DOHH2 (cell line): ENCODE measurements at regions not wholly inside any gene's neighbourhood (a gene's known extent, or its start where the extent isn't known, plus 50 kb on each side); places are given as distances from the start of the nearest gene placed in this dataset.

Experiments
- H3F3A ChIP-seq: fragments of 200-600 bp; sonication (generic), shearing (Covaris generic); 2 replicates; pipeline ENCODE4 v1.6.0; 2016; ENCODE audit warnings: antibody characterized with exemption, mild to moderate bottlenecking; ENCODE audit not compliant: control insufficient read depth, insufficient read depth
- H3K27ac ChIP-seq: fragments of 200-600 bp; sonication (generic); 2 replicates; pipeline ENCODE4 v1.5.1; 2014; ENCODE audit warnings: low read depth, mild to moderate bottlenecking, low read length, moderate library complexity
- H3K27me3 ChIP-seq: fragments of 200-600 bp; sonication (generic); 2 replicates; pipeline ENCODE4 v1.6.1; 2014; ENCODE audit warnings: mild to moderate bottlenecking, low read length, mixed read lengths; ENCODE audit not compliant: control insufficient read depth
- H3K36me3 ChIP-seq: fragments of 200-600 bp; sonication (generic); 2 replicates; pipeline ENCODE4 v1.6.1; 2014; ENCODE audit warnings: mild to moderate bottlenecking, low read length, moderate library complexity, mixed read lengths; ENCODE audit not compliant: control insufficient read depth
- H3K4me1 ChIP-seq: fragments of 200-600 bp; sonication (generic); 2 replicates; pipeline ENCODE4 v1.6.1; 2014; ENCODE audit warnings: mild to moderate bottlenecking, low read length, mixed read lengths; ENCODE audit not compliant: control insufficient read depth
- H3K4me2 ChIP-seq: fragments of 200-600 bp; sonication (generic); 2 replicates; pipeline ENCODE4 v1.6.0; 2014; ENCODE audit warnings: mild to moderate bottlenecking, low read length, moderate library complexity
- H3K4me3 ChIP-seq: fragments of 200-600 bp; sonication (generic); 2 replicates; pipeline ENCODE4 v1.5.1; 2014; ENCODE audit warnings: mild to moderate bottlenecking, low read length, mixed read lengths
- H3K79me2 ChIP-seq: fragments of 200-600 bp; sonication (generic); 2 replicates; pipeline ENCODE4 v1.6.1; 2014; ENCODE audit warnings: mild to moderate bottlenecking, low read length, mixed read lengths; ENCODE audit not compliant: control insufficient read depth
- H3K9me2 ChIP-seq: fragments of 200-600 bp; sonication (generic); replicated peaks from 2 replicates; pipeline ENCODE4 v1.6.1; 2014; ENCODE audit warnings: mild to moderate bottlenecking, low read length, mixed read lengths; ENCODE audit not compliant: control insufficient read depth
- H3K9me3 ChIP-seq: fragments of 200-600 bp; sonication (generic); 2 replicates; pipeline ENCODE4 v1.6.1; 2014; ENCODE audit warnings: antibody characterized with exemption, low read length, mixed read lengths; ENCODE audit not compliant: control insufficient read depth, insufficient read depth
- H4K20me1 ChIP-seq: fragments of 200-600 bp; sonication (generic); 2 replicates; pipeline ENCODE4 v1.6.0; 2014; ENCODE audit warnings: low read depth, mild to moderate bottlenecking, antibody characterized with exemption, low read length, moderate library complexity; ENCODE audit not compliant: control insufficient read depth, insufficient read depth
- CTCF ChIP-seq: fragments of 200-600 bp; sonication (generic); IDR thresholded peaks from one replicate; pipeline ENCODE4 v1.5.1; 2014; ENCODE audit warnings: antibody characterized with exemption, mild to moderate bottlenecking, low read depth, low read length; ENCODE audit not compliant: poor library complexity, severe bottlenecking
- EZH2phosphoT487 ChIP-seq: fragments of 200-600 bp; sonication (generic); IDR thresholded peaks from 2 replicates; pipeline ENCODE4 v1.6.1; 2017; ENCODE audit warnings: borderline replicate concordance, mild to moderate bottlenecking, antibody characterized with exemption, low read length, moderate library complexity, mixed read lengths

DNA sequence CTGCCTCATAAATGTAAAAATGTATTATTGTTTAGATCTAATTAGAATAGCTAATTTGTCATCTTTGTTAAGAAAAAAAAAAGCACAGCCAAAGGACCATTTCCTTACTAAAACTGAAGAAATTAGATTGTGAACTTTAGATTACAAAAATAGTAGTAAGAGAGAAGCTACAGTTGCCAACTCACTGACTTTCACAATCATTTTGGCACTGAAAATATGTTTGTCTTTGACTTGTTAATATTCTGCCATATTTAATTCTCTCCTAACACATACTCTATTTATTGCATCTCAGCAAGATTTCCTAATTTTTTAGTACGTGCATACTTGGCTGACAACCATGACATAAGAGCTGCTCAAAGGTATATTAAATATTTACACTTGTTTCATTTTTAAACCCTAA, 297.1 kb downstream of the TUSC1 start:
- no peaks in the 10 kb centered on the region for H3K79me2 ChIP-seq
- H3K27ac ChIP-seq = no peak overlapping the region
- no peak overlapping the region for H3K4me3 ChIP-seq
- no peak for TF ChIP-seq CTCF
- no peak for TF ChIP-seq EZH2phosphoT487
- H4K20me1 ChIP-seq = no peaks in the 10 kb centered on the region
- H3F3A ChIP-seq = no peaks in the 10 kb centered on the region
- H3K27me3 ChIP-seq = no peaks in the 10 kb centered on the region
- H3K4me2 ChIP-seq = no peak overlapping the region
- H3K36me3 ChIP-seq = no peaks in the 10 kb centered on the region
- no peaks in the 10 kb centered on the region for H3K9me2 ChIP-seq
- H3K9me3 ChIP-seq = no peaks in the 10 kb centered on the region
- H3K4me1 ChIP-seq = no peaks in the 10 kb centered on the region

DNA sequence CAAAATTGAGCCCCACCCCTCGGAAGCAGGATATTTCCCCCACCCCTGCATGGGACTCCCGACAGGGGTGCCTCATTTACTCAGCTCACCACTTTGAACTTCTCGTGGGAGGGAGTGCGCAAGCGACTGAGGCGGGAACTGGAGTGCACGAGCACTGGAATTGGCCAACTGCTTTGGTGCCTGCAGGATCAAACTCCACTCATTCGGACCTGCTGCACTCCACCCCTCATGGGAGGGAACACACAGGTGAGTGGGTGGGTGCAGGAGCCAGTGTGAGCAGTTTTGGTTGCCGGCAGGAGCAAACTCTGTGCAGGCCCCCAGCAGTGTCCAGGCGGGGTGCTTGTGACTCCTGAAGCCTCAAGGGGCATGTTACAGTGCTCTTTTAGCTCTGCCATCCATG, 301.2 kb downstream of the TUSC1 start:
- Histone ChIP-seq H3K9me3 (no peaks in the 10 kb centered on the region), H3K79me2 (no peaks in the 10 kb centered on the region), H3K27ac (no peak overlapping the region), H3K4me2 (no peak overlapping the region), H4K20me1 (no peaks in the 10 kb centered on the region), H3K36me3 (no peaks in the 10 kb centered on the region), H3K4me3 (no peak overlapping the region), H3K27me3 (no peaks in the 10 kb centered on the region), H3K9me2 (no peaks in the 10 kb centered on the region), H3K4me1 (no peaks in the 10 kb centered on the region), H3F3A (no peaks in the 10 kb centered on the region)
- TF ChIP-seq EZH2phosphoT487 = no peak
- TF ChIP-seq CTCF = no peak

DNA sequence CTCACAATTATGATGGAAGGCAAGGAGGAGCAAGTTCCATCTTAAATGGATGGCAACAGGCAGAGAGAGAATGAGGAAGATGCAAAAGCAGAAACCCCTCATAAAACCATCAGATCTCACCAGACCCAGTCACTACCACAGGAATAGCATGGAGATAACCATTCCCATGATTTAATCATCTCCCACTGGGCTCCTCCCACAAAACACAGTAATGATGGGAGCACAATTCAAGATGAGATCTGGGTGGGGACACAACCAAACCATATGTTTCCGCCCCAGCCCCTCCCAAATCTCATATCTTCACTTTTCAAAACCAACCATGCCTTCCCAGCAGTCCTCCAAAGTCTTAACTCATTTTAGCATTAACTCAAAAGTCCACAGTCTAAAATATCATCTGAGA, 304.0 kb downstream of the TUSC1 start:
- no peaks in the 10 kb centered on the region for H3K9me2 ChIP-seq
- H3K4me1 ChIP-seq = no peaks in the 10 kb centered on the region
- H3K27me3 ChIP-seq = no peaks in the 10 kb centered on the region
- H3K36me3 ChIP-seq = no peaks in the 10 kb centered on the region
- H3K27ac ChIP-seq = no peak overlapping the region
- no peaks in the 10 kb centered on the region for H3K79me2 ChIP-seq
- no peaks in the 10 kb centered on the region for H3K9me3 ChIP-seq
- H4K20me1 ChIP-seq = no peaks in the 10 kb centered on the region
- no peak overlapping the region for H3K4me3 ChIP-seq
- H3K4me2 ChIP-seq = no peak overlapping the region
- TF ChIP-seq CTCF (no peak), EZH2phosphoT487 (no peak)
- H3F3A ChIP-seq = no peaks in the 10 kb centered on the region

GRCh38 chr9:25366906-25367305, 311.3 kb downstream of the TUSC1 start:
- no peak overlapping the region for H3K4me2 ChIP-seq
- no peaks in the 10 kb centered on the region for H3F3A ChIP-seq
- no peaks in the 10 kb centered on the region for H3K79me2 ChIP-seq
- H4K20me1 ChIP-seq = no peaks in the 10 kb centered on the region
- H3K9me3 ChIP-seq = no peaks in the 10 kb centered on the region
- H3K27me3 ChIP-seq = no peaks in the 10 kb centered on the region
- no peaks in the 10 kb centered on the region for H3K36me3 ChIP-seq
- no peak overlapping the region for H3K27ac ChIP-seq
- H3K4me1 ChIP-seq = no peaks in the 10 kb centered on the region
- H3K9me2 ChIP-seq = no peaks in the 10 kb centered on the region
- no peak for TF ChIP-seq CTCF
- no peak for TF ChIP-seq EZH2phosphoT487
- no peak overlapping the region for H3K4me3 ChIP-seq
